Ectodermal cell (in vitro differentiated cells): ENCODE measurements at regions not wholly inside any gene's neighbourhood (a gene's known extent, or its start where the extent isn't known, plus 50 kb on each side); places are given as distances from the start of the nearest gene placed in this dataset.
A peak's percentile ranks its signal among the peaks of the same experiment; 100 is the strongest.
"Not testable (repeated sequence)": the region's sequence is repeated elsewhere in the genome, so short reads cannot be mapped to it uniquely, and the experiment has no call there.

ENCODE experiments used
- H3K27ac ChIP-seq: 2 replicates; pipeline ENCODE4 v1.7.0; 2013; ENCODE audit warnings: mild to moderate bottlenecking, low read depth, low read length; ENCODE audit not compliant: insufficient read depth, poor library complexity, severe bottlenecking
- H3K27me3 ChIP-seq: 2 replicates; pipeline ENCODE4 v1.7.0; 2013; ENCODE audit warnings: mild to moderate bottlenecking, low read length; ENCODE audit not compliant: insufficient read depth, control insufficient read depth, poor library complexity, severe bottlenecking
- H3K36me3 ChIP-seq: one replicate; pipeline ENCODE4 v1.7.0; 2013; ENCODE audit warnings: low read length; ENCODE audit not compliant: control insufficient read depth, insufficient read depth
- H3K4me1 ChIP-seq: one replicate; pipeline ENCODE4 v1.7.0; 2013; ENCODE audit warnings: low read length; ENCODE audit not compliant: control insufficient read depth, insufficient read depth
- H3K4me3 ChIP-seq: 2 replicates; pipeline ENCODE4 v1.7.0; 2013; ENCODE audit warnings: low read depth, low read length, control low read depth; ENCODE audit not compliant: insufficient read depth
- H3K9me3 ChIP-seq: 2 replicates; pipeline ENCODE4 v1.7.0; 2013; ENCODE audit warnings: mild to moderate bottlenecking, low read length, moderate library complexity; ENCODE audit not compliant: control insufficient read depth
- WGBS, 2 experiments: methylation state at CpG; one replicate each; pipeline ENCODE4 v1.1.7; 2013; ENCODE audit warnings: missing lambda C conversion rate in 2 of 2; 5-methylcytosine and 5-hydroxymethylcytosine counted together

- H3K4me3 ChIP-seq, H3K27ac ChIP-seq, H3K9me3 ChIP-seq, H3K36me3 ChIP-seq, H3K27me3 ChIP-seq: not testable (repeated sequence)
- peaks cover 12% of the 10 kb centered on the region for H3K4me1 ChIP-seq
- WGBS, 2 experiments: 95 to 100% methylated on average over 1 of the region's 2 CpGs
These were observed 73.6 kb downstream of the KLF15 start for GRCh38 chr3:126283651-126284050.

- Histone ChIP-seq H3K27me3 (no peaks in the 10 kb centered on the region), H3K4me1 (no peaks in the 10 kb centered on the region), H3K36me3 (no peaks in the 10 kb centered on the region), H3K9me3 (no peaks in the 10 kb centered on the region), H3K27ac (no peak overlapping the region), H3K4me3 (no peak overlapping the region)
- WGBS, 2 experiments: 83 to 93% methylated on average over 1 of the region's 1 CpG
These were observed 77.4 kb downstream of the KLF15 start for GRCh38 chr3:126279853-126280252.

GRCh38 chr3:126277629-126278378 is 79.4 kb downstream of the KLF15 start:
- no peaks in the 10 kb centered on the region for H3K27me3 ChIP-seq
- no peak overlapping the region for H3K27ac ChIP-seq
- H3K36me3 ChIP-seq: no peaks in the 10 kb centered on the region
- no peaks in the 10 kb centered on the region for H3K9me3 ChIP-seq
- WGBS, 2 experiments: 90 to 91% methylated on average over 8 of the region's 8 CpGs
- H3K4me1 ChIP-seq: no peaks in the 10 kb centered on the region
- H3K4me3 ChIP-seq: no peak overlapping the region

- Histone ChIP-seq H3K27me3 (no peaks in the 10 kb centered on the region), H3K4me3 (no peak overlapping the region), H3K9me3 (no peaks in the 10 kb centered on the region), H3K27ac (no peak overlapping the region), H3K36me3 (no peaks in the 10 kb centered on the region), H3K4me1 (no peaks in the 10 kb centered on the region)
- 90 to 93% methylated on average over 2 of the region's 2 CpGs for WGBS, 2 experiments
These were observed 81.6 kb downstream of the KLF15 start for GRCh38 chr3:126275620-126275904.

DNA sequence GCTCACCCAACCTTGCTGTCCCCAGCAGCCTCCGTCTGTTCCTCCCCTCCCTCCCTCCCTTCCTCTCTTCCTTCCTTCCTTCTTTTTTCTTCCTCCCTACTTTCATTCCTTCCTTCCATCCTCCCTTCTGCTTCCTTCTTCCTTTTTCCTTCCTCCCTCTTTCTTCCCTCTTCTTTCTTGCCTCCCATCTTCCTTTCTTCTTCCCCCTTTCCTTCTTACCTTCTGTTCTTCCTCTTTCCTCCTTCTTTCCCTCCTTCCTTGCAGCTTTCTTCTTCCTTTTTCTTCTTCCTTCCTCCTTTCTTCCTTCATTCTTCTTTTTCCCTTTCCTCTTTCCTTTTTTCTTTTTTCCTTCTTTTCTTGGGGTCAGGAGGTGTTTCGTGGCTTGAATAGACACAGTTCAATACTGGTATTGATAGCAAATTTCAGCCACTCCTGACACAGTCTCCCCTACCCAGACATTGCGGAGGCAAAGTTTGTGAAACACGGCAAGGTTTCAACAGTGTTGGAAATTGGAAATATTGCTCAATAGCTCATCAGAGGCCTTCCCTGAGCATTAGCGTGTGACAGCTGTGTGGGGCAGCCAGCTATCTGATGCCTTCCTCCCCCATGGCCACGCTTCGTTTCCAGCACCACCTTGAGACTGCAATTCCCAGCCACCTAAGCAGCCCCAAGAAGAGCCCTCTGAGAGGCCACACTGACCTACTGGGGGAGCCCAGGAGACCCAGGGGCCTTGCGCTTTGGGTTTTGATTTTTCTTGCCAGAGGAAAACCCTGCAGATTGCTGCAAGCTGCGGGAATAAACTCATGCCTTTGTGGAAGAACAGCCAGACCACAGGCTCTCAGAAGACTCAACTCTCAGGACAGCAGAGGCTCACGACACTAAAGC is 82.2 kb downstream of the KLF15 start:
- 91 to 95% methylated on average over 10 of the region's 10 CpGs for WGBS, 2 experiments
- Histone ChIP-seq H3K27ac (no peak overlapping the region), H3K27me3 (no peaks in the 10 kb centered on the region), H3K4me1 (no peaks in the 10 kb centered on the region), H3K36me3 (no peaks in the 10 kb centered on the region), H3K9me3 (no peaks in the 10 kb centered on the region), H3K4me3 (no peak overlapping the region)

GRCh38 chr3:126270145-126270811 is 86.9 kb downstream of the KLF15 start:
- no peaks in the 10 kb centered on the region for H3K36me3 ChIP-seq
- 75 to 90% methylated on average over 8 to 9 of the region's 9 CpGs for WGBS, 2 experiments
- H3K27me3 ChIP-seq: peaks cover 3% of the 10 kb centered on the region
- peaks cover 14% of the 10 kb centered on the region for H3K4me1 ChIP-seq
- H3K9me3 ChIP-seq: no peaks in the 10 kb centered on the region
- H3K27ac ChIP-seq: no peak overlapping the region
- H3K4me3 ChIP-seq: no peak overlapping the region

- H3K4me1 ChIP-seq: peaks cover 14% of the 10 kb centered on the region
- no peak overlapping the region for H3K4me3 ChIP-seq
- no peak overlapping the region for H3K27ac ChIP-seq
- WGBS, 2 experiments: 81 to 88% methylated on average over 4 of the region's 4 CpGs
- H3K36me3 ChIP-seq: no peaks in the 10 kb centered on the region
- peaks cover 3% of the 10 kb centered on the region for H3K27me3 ChIP-seq
- no peaks in the 10 kb centered on the region for H3K9me3 ChIP-seq
These were observed 87.9 kb downstream of the KLF15 start for GRCh38 chr3:126269354-126269753.

DNA sequence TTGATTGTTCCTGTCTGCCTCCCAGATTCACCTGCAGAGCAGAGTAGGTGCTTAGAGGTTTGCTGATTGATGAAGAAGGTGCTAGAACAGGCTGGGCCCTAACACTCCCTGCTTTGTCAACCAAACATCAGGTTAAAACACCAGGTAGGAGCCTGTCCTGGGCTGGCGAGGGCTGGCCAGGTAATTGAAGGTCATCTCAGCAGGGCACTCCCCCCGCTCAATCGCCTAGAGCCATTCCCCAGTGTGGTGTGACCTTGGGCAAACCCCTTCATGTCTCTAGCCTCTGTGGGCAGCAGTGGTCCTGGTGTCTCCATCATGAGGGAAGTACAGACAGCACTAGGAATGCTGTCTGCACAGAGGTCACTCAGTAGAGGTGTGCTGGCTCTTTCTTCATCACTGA is 88.3 kb downstream of the KLF15 start:
- H3K27ac ChIP-seq: no peak overlapping the region
- no peaks in the 10 kb centered on the region for H3K9me3 ChIP-seq
- no peaks in the 10 kb centered on the region for H3K36me3 ChIP-seq
- peaks cover 3% of the 10 kb centered on the region for H3K27me3 ChIP-seq
- H3K4me3 ChIP-seq: no peak overlapping the region
- WGBS, 2 experiments: 89 to 93% methylated on average over 3 of the region's 3 CpGs
- peaks cover 14% of the 10 kb centered on the region for H3K4me1 ChIP-seq

DNA sequence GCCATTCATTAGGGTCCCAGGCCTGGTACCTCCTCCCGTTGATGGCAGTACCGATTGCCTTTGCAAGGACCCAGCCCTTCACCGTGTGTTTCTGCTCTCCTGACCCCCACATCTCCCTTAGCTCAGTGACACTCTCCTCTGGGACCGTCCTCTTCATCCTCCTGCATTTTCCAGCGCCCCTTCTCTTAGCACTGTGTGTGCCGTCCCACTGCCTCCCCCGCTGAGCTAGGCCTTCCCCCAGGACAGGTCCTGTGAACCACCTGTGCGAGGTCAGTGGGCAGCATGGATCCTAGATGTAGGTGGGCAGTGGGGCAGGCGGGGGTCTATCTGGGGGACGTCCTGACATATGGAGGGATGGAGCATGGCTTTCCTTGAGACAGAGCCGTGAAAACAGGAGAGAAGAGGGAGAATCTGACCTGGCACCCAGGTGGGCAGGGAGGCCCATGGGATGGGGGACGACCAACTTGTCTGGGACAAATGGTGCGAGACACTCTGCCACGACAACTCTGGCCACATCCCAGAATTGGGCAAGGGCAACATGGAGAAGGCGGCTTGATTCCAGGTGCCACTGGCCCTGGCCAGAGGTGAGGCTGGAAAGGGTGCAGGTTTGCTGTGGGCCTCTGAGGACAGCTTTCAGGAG is 87.7 kb upstream of the ALDH1L1 start:
- Histone ChIP-seq H3K4me3 (peak overlapping the region; percentile 36), H3K27me3 (peaks cover 3% of the 10 kb centered on the region), H3K36me3 (no peaks in the 10 kb centered on the region), H3K9me3 (no peaks in the 10 kb centered on the region), H3K27ac (peak overlapping the region; percentile 96), H3K4me1 (peaks cover 14% of the 10 kb centered on the region)
- 76 to 77% methylated on average over 15 of the region's 15 CpGs for WGBS, 2 experiments
